ENCODE measurements at regions not wholly inside any gene's neighbourhood (a gene's known extent, or its start where the extent isn't known, plus 50 kb on each side); places are given as distances from the start of the nearest gene placed in this dataset.
"Not testable (repeated sequence)": the region's sequence is repeated elsewhere in the genome, so short reads cannot be mapped to it uniquely, and the experiment has no call there.

DNA sequence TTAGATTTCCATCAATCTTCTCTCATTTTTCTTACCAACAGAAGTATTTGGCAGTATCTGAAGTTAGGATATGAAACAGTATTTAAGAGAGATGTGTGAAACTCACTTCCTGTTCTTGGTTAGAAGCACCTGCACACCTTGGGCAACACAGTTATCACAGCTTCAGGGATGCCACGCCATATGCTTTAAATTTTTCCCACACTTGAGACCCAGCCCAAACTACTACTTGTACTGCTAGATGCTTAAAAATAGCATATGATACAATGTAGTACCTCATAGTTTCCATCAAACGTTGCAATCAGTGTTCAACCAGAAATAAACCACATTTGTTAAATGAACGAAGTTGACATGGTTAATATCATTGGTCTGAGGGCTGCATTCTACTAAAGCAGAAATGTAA is 725.1 kb upstream of the FRG1 start:
- DNase-seq = no peak

DNA sequence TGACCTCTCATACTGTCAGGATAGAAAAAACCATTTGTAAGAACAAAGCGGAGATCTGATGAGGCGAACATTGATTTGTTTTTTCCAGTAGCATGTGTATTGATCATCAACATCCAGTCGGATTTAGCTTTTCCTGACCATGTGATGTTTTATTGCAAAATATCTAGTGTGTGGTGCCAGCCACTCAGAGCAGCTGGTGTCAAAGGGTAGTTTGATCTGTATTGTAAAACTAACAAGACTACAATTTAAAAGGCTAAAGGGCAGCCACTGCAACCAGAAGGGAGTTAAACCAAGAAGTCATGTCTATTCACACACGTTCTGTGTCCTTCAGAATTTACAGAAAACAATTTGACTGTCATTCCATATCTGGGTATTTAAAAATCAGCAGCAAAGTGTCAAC is 719.0 kb upstream of the FRG1 start:
- no peak for DNase-seq

DNA sequence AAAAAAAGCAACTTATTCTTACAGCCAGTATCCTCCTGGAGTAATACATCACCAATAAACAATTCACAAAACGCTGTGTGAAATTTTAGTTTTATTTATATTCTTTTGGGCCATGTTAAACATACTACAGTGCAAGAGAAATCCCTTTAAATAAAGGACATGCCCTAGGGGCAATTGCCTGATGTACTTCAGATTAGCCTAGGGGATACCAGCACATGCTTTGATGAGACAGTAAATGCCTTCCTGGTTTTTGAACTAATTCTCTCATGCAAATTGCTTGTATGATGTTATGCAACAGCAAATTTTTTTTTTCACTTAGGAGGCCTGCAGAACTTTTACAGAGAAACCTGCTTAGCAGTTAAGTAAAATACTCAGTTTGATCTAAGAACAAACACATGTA is 711.9 kb upstream of the FRG1 start:
- DNase-seq = no peak

DNA sequence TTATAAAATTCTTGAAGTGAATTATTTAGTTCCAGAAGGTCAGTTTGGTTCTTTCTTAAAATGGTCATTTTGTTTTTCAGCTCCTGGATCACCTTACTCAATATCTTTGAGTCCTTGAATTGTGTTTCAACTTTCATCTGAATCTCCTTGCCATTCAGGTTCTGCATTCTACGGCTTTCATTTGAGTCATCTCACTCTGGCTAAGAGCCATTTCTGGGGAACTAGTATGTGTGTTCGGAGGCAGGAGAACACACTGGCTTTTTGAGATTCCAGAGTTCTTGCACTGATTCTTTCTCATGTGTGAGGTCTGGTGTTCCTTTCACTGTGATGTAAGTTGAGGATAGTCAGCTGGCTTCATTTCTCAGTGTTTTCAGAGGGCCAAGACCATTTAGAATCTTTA is 708.4 kb upstream of the FRG1 start:
- no peak for DNase-seq

DNA sequence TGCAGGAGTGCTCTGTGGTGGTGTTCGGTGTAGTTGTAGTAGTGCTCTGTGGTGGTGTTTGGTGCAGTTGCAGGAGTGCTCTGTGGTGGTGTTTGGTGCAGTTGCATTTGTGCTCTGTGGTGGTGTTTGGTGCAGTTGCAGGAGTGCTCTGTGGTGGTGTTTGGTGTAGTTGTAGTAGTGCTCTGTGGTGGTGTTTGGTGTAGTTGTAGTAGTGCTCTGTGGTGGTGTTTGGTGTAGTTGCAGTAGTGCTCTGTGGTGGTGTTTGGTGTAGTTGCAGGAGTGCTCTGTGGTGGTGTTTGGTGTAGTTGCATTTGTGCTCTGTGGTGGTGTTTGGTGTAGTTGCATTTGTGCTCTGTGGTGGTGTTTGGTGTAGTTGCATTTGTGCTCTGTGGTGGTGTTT is 706.9 kb upstream of the FRG1 start:
- DNase-seq = not testable (repeated sequence)

DNA sequence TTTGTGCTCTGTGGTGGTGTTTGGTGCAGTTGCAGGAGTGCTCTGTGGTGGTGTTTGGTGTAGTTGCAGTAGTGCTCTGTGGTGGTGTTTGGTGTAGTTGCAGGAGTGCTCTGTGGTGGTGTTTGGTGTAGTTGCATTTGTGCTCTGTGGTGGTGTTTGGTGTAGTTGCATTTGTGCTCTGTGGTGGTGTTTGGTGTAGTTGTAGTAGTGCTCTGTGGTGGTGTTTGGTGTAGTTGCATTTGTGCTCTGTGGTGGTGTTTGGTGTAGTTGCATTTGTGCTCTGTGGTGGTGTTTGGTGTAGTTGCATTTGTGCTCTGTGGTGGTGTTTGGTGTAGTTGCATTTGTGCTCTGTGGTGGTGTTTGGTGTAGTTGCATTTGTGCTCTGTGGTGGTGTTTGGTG is 705.7 kb upstream of the FRG1 start:
- not testable (repeated sequence) for DNase-seq

DNA sequence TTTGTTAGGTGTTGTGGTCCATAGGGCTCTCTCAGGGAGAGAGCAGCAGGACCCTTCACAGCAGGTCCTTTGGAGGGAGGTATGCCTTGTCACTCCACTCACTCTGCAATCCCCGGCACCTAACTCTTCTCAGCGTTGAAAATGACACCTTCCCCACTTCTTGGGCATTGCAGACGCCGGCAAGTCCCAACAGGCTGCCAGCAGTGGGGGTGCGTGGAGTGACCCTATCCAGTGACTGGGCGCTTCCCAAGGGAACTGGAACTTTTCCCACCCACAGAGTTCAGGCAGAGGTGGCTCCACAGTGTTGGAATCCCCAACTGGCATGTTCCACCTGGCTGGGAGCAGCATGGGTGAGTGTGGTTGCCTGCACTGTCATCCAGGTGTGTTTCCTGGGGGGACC is 705.1 kb upstream of the FRG1 start:
- no peak for DNase-seq

DNA sequence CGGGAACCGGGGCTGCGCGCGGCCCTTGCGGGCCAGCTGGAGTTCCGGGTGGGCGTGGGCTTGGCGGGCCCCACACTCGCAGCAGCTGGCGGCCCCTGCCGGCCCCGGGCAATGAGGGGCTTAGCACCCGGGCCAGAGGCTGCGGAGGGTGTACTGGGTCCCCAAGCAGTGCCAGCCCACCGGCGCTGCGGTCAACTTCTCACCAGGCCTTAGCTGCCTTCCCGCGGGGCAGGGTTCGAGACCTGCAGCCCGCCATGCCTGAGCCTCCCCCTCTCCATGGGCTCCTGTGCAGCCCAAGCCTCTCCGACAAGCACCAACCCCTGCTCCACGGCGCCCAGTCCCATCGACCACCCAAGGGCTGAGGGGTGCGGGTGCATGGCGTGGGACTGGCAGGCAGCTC is 704.4 kb upstream of the FRG1 start:
- not testable (repeated sequence) for DNase-seq

DNA sequence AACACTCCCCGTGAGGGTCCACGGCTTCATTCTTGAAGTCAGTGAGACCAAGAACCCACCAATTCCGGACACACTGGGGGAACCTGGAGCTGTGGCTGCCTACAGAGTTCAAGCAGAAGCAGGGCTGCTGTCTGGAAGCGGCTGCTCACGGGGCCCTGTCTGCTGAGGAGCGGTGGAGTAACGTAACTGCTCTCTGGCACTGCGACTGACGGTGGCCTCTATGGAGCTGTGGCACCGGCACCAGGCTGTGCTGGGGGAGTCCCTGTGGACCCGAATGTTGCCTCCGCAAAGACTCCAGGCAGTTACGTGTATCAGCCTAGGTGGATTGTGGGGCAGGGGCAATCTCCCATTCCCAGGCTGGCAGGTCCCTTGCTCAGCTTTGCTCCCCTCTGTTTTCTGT is 703.3 kb upstream of the FRG1 start:
- no peak for DNase-seq

DNA sequence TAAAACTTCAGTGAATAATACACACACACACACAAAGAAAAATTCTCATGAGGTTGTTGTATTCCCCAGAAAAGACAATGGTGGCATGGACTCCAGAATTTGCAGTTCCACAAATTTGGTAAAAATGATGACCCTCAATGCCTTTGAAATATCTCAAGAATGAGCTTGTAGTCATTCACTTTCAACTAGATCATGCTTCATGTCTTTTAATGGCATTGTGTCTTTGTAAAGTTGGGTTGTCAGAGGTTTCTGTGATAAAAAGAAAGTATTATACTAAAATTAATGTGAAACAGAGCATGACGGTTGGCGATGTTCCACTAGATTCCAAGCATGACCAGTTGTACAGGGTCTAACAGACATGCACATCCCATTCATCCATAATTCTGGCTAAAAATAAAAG is 685.0 kb upstream of the FRG1 start:
- no peak for DNase-seq

DNA sequence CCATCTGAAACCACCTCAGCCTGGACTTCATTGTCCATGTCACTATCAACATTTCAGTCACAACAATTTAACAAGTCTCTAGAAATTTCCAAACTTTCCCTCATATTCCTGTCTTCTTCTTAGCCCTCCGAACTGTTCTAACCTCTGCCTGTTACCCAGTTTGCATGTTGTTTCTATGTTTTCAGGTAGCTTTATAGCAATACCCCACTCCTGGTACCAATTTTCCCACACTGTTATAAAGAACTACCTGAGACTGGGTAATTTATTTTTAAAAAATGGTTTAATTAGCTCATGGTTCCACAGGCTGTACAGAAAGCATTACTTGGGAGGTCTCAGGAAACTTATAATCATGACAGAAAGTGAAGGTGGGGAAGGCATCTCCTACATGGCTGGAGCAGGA is 679.2 kb upstream of the FRG1 start:
- no peak for DNase-seq

DNA sequence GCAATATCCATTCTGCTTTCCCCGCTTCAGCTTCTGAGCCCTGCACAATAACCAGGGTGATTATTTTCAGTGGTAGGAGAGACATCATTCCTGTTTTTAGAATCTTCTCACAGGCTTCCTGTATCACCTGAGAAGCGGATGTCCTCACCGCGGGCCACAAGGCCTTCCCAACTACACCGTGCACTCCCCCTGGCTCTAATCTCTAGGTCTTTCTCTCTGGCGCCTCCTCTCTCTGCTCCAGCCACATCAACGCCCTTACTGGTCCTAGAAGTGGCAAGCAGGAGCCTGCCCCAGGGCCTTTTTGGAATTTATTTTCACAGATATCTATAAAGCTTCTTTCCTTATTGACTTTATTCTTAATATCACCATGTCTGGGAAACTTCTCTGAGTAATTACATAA is 675.2 kb upstream of the FRG1 start:
- DNase-seq = no peak

DNA sequence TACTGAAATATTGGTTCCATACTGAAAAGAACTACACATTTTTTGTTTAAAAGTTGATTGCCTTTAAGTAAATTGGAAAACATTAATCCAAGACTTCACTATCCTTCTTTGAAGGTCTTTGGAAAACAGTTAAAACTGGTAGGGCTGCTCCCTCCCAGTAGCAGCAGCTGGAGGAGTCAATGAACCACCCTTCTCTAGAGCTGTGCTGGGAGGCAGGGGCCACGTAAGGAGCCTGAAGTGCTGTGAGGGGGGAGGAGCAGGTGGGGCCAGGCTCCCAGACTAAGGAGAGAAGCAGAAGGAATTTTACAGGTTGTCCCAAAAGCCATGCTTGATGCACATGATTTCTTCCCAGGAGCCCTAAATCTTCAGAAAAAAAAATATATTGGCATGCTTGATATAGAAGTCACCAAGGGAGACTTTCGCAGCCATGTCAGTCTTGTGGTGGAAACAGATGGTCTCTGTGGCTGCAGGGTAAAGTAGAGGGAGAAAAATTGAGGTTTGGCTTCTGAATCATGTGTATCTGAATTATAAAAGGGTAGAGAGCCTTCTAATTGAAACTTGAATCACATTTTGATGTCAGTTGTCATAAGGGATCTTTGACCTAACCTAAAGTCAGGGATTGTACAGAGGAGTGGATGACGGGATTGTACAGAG is 673.2 kb upstream of the FRG1 start:
- DNase-seq = no peak

DNA sequence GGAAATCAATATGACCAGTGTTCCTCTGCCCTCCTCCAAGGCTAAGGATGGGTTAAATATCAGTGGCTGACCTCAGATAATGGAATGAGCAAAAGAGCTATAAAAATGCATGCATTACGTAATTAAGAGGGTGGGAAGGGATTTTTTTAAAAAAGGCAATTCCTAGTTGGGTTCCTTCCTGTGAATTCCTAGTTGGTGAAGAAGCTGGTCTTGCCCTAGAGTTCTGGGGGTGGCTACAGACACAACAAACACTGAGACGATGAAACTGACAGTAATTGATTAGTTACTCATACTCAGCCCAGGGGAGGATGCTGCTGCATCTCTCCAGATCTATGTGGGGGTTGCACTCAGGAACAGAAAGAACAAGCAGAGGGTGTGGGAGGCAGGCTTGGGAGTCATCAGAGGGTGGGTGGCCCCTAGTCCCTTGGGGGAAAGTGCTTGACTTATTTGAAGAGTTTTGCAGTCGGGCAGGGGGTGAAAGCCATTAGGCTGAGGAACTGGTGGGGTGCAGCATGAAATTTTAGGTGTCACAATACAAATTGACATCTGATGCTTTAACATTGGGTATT is 662.0 kb upstream of the FRG1 start:
- DNase-seq = no peak

DNA sequence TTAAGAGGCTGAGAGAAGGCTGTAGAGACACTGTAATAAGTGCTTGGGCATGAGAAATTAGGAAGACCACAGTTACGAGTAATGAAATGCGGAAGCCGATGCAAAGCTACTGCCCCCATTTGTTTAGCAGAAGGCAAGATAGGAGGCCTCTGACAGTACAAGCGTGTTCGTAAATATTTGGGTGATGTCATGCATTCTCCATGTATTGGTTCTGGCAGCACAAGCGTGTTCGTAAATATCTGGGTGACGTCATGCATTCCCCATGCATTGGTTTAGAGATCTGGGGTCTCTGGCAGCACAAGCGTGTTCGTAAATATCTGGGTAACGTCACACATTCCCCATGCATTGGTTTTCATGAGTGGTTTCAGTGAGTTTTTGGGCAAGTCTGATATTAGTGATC is 661.5 kb upstream of the FRG1 start:
- DNase-seq = no peak

DNA sequence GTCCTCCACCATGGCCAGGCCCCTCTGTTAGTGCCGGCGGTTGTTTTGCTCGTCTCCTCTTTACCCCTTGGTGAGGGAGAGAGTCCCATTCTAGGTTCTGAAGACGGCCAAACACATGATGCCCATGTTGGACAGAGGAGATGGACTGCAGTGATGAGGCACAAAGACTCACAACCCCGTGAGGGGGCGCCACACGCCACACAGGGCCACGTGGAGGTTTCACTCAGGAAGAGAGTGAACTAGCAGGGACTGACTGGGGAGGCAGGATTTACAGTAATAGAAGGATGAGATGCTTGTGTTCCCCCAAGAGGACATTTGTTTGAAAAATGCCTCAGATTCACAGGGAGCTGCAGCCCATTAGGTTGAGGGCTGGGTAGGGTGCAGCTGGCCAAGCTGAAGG is 655.3 kb upstream of the FRG1 start:
- no peak for DNase-seq

DNA sequence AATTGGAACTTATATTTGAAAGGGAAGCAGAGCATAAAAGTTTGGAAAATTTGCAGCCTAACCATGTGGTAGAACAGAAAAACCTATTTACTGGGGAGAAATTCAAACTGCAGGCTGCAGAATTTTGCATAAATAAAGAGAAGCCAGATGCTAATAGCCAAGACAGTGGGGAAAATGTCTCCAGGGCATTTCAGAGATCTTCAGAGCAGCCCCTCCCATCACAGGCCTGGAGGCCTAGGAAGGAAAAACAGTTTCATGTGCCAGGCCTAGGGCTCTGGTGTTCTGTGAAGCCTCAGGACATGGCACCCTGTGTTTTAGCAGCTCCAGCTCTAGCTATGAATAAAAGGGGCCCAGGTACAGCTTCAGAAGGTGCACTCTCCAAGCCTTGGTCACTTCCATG is 648.7 kb upstream of the FRG1 start:
- DNase-seq = no peak

DNA sequence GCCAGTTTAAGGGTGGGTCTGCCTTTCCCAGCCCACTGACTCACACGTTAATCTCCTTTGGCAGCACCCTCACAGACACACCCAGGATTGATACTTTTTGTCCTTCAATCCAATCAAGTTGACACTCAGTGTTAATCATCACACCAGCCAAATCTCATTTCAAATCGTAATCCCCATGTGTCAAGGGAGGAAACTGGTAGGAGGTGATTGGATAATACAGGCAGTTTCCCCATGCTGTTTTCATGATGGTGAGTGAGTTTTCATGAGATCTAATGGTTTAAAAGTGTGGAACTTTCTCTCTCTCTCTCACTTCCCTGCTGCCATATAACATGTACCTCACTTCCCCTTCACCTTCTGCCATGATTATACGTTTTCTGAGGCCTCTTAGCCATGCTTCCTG is 647.2 kb upstream of the FRG1 start:
- DNase-seq = no peak

DNA sequence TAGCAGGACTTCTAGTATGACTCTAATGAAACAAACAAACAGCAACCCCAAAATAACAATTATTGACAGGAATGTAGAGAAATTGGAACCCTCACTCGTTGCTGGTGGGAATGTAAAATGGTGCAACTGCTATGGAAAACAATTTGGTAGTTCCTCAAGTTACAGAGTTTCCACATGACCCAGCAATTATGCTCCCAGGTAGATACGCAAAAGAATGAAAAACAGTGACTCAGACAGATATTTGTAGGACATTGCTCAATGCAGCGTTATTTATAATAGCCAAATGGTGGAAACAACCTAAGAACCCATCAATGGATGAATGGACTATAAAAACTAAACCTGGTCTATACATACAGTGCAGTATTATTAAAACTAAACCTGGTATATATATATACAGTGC is 646.1 kb upstream of the FRG1 start:
- no peak for DNase-seq

DNA sequence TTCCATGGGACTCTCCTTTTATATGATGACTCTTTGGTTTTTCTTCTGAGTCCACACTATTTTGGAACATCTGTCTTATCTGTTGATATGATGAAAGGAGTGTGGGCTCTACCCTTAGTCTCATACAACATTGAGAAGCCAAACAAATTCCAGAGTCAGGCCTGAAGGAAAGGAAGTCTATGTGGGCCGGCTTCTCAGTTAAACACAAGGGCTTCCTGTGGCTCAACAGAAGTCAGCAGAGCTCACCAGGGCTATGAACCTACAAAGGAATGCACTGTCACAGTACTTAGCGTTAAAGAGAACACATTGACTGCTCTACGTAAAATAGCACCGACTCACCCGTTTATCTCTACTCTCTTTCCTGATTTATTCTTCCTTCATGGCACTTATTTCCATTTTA is 641.0 kb upstream of the FRG1 start:
- no peak for DNase-seq

DNA sequence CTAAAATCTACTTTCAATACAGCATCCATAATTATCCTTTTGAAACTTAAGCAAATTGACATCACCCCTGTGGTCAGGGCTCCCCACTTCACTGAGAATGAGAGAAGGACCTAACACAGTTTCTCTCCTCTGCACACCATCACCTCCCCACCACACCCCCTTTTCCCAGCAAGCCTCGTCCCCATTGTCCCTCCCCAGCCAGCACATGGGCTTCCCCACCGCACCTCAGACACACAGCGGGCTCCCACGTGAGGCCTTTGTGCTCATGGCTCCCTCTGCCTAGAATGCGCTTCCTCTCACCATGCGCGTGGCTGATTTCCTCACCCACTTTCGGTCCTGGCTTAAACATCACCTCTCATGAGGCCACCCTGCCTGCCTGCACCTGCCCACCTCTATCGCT is 639.0 kb upstream of the FRG1 start:
- no peak for DNase-seq

DNA sequence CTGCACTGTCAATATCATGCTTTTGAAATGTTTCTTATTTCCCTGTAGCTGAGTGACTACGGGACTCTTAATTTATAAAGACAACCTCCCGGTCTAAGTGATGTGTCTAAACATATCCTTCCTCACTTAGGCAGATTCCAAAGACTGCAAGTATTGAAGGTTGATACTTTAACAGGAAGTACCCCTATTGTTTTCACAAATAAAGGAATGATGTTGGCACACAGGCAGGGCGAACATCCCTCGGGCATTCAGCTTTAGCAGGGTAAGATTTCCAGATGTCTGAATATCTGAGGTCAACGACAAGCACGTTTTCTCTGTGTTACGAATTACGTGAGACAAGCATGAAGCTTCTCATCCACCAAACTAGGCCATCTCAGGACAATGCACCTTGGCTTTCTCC is 638.0 kb upstream of the FRG1 start:
- DNase-seq = no peak

DNA sequence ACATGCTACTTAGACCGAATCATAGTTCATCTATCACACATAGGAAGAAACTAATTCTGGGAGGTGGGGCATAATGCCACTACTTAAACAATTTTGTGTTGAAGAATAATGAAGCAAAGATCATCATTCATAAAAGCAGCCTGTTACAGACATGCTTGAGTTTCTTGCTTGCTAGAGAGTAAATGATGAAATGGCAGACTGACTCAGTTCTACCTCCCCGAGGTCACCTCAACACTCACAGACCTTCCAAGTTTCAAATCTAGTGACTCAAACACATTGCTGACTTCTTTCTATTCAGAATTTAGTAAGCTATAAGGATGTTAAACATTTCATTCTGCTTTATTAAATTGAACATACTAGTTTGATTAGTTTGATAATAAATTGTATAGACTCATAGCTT is 636.5 kb upstream of the FRG1 start:
- no peak for DNase-seq

DNA sequence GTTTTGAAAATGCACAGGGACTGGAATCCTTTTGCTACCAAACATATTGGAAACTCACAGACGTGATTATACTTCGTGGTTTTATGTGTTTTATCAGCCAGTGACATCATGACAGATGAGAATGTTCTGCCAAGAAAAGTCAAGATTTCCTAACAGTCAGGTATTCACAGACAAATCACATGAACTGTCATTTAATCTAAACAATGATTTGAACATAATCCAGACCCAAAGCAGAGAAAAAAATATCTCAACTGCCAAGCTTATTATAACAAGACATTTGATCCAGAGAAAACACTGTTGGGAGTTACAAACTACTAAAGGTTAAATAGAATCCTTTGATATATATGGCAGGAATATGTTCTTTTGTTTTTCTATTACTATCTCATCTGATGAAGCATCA is 635.9 kb upstream of the FRG1 start:
- no peak for DNase-seq

DNA sequence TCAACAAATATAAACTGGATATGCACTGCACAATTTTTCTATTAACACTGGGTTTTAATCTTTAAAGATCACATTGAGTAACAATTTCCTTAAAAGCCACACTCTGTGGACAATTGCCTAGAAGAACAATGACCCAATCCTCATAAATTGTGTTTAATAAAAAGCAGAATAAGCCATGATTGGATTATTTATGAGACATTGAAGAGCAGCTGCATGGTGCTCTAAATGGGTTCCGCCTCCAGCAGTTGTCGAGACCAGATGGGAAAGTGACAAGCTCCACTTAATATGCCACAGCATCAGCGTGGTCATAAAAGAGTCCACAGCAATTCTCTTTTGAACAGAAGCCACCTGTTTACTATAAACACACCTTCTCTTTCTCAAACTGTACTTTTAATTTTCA is 635.2 kb upstream of the FRG1 start:
- DNase-seq = no peak

DNA sequence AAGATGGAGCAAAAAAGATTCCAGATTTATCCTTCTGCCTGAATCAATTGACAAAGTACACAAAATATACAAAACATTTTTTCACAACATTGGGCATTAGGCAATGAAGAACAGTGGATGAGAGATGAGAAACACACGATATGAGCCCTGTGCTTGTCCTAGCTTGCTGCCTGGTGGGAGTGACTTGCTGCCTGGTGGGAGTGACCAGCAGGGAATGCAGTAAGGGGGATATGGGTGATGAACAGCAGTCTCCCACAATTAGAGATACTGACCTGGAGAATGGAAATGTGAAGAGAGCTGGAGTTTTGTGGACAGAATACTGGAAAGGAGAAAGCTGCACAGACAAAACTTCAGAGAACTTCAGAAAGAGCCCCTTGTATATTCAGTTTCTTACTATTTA is 629.4 kb upstream of the FRG1 start:
- DNase-seq = no peak

All from GF-D8 (cell line).